Stomach (tissue), 8 donors: ENCODE measurements at regions not wholly inside any gene's neighbourhood (a gene's known extent, or its start where the extent isn't known, plus 50 kb on each side); places are given as distances from the start of the nearest gene placed in this dataset.

Source experiments
- DNase-seq, 2 donors: peaks; one replicate each; pipeline versions ENCODE4 v3.0.0 to v3.0.0-alpha.2; 2013 to 2019
- H3K27ac ChIP-seq, 5 donors: fragments of 200-600 bp in 4 of 5; sonication (generic) in 4 of 5; one replicate each; pipeline ENCODE4 v1.5.1; 2013 to 2019; ENCODE audit warnings: mild to moderate bottlenecking in 1 of 5, moderate library complexity in 1 of 5
- H3K27me3 ChIP-seq, 3 donors: fragments of 200-600 bp; sonication (generic); one replicate each; pipeline ENCODE4 v1.5.1; 2017 to 2019; ENCODE audit warnings: mixed run types in 1 of 3
- H3K36me3 ChIP-seq, 4 donors: fragments of 200-600 bp; sonication (generic); 1 replicate in 3 of 4; 2 replicates in 1 of 4; pipeline ENCODE4 v1.5.1; 2016 to 2019
- H3K4me1 ChIP-seq, 4 donors: fragments of 200-600 bp; sonication (generic); one replicate each; pipeline ENCODE4 v1.5.1; 2016 to 2019
- H3K4me3 ChIP-seq, 4 donors: fragments of 200-600 bp; sonication (generic) in 3 of 4; one replicate each; pipeline ENCODE4 v1.5.1; 2016 to 2019; ENCODE audit warnings: mild to moderate bottlenecking in 1 of 4
- H3K9me3 ChIP-seq, 4 donors: fragments of 200-600 bp; sonication (generic); one replicate each; pipeline ENCODE4 v1.5.1; 2016 to 2019
- EP300 ChIP-seq: sonication (generic); formaldehyde crosslinking; IDR thresholded peaks from one replicate; pipeline ENCODE4 v1.6.1; 2017; ENCODE audit warnings: antibody characterized with exemption
- POLR2A ChIP-seq, 4 donors: fragments of 450-650 bp; IDR thresholded peaks; one replicate each; pipeline ENCODE4 v1.6.1; 2016; ENCODE audit warnings: antibody characterized with exemption in 4 of 4, control low read depth in 2 of 4, mild to moderate bottlenecking in 1 of 4, moderate library complexity in 1 of 4
- POLR2AphosphoS5 ChIP-seq, 3 donors: sonication (generic); formaldehyde crosslinking; IDR thresholded peaks; one replicate each; pipeline ENCODE4 v1.6.1; 2016; ENCODE audit warnings: antibody characterized with exemption in 3 of 3
- WGBS, 5 donors: extraction: QIAGEN DNeasy Blood & Tissue Kit in 3 of 5; methylation state at CpG; one replicate each; pipeline versions ENCODE4 v1.1.5 to v1.1.7; 2013 to 2018; 5-methylcytosine and 5-hydroxymethylcytosine counted together
- intact Hi-C: fragments of 100-400 bp; cut with DNase I; formaldehyde crosslinking; loops from one replicate; pipeline ENCODE4 v1.15.1; 2023; ENCODE audit warnings: low total_unique reads
- TF ChIP-seq, protein P1 (sequence below), 7 experiments: fragments of 450-650 bp in 4 of 7; fragments of 200-600 bp in 3 of 7; sonication (generic) in 3 of 7; IDR thresholded peaks; one replicate each; pipeline ENCODE4 v1.5.1; 2016 to 2019; ENCODE audit warnings: antibody characterized with exemption in 7 of 7, control low read depth in 2 of 7, mild to moderate bottlenecking in 1 of 7
- donor health status: healthy with polysubstance abuse.
- donor health status: Bipolar disorder and iron deficiency.
- donor health status: healthy.

DNA sequence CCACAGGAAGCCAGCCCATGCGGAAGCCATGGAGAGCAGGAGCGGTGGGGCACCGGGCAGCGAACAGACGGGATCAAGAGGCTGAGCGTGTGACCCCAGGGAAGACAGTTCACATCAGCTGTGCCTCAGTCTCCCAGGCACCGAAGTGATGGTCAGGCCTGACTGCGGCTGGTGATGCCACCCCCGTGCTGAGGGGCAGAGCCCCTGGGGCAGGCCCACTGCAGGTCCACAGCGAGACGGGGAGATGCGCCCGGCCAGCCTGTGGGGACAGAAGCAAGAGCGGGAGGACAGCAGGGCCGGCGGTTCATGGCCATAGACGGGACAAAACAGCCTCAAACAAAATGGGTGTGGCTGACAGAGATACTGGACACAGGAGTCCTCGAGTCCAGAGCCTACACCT, 93.8 kb downstream of the RIPK4 start:
- Histone ChIP-seq H3K9me3 (no peaks in the 10 kb centered on the region), H3K27me3 (peaks cover 0 to 18% (median 0%) of the 10 kb centered on the region in 3 donors), H3K4me3 (no peak overlapping the region), H3K27ac (no peak overlapping the region), H3K4me1 (peaks cover 0 to 7% (median 4%) of the 10 kb centered on the region in 4 donors), H3K36me3 (no peaks in the 10 kb centered on the region)
- 79 to 88% (median 87%) methylated on average over 12 to 18 of the region's 18 CpGs for WGBS, 5 donors
- intact Hi-C loops, result no loop called here
- DNase-seq, result no peak
- TF ChIP-seq POLR2AphosphoS5 (IDR thresholded peaks at IDR 0.05), result no peak
- TF ChIP-seq, protein P1, sequence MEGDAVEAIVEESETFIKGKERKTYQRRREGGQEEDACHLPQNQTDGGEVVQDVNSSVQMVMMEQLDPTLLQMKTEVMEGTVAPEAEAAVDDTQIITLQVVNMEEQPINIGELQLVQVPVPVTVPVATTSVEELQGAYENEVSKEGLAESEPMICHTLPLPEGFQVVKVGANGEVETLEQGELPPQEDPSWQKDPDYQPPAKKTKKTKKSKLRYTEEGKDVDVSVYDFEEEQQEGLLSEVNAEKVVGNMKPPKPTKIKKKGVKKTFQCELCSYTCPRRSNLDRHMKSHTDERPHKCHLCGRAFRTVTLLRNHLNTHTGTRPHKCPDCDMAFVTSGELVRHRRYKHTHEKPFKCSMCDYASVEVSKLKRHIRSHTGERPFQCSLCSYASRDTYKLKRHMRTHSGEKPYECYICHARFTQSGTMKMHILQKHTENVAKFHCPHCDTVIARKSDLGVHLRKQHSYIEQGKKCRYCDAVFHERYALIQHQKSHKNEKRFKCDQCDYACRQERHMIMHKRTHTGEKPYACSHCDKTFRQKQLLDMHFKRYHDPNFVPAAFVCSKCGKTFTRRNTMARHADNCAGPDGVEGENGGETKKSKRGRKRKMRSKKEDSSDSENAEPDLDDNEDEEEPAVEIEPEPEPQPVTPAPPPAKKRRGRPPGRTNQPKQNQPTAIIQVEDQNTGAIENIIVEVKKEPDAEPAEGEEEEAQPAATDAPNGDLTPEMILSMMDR (IDR thresholded peaks at IDR 0.05), result no peak
- TF ChIP-seq EP300, result no peak
- no peak for TF ChIP-seq POLR2A (IDR thresholded peaks at IDR 0.05)

DNA sequence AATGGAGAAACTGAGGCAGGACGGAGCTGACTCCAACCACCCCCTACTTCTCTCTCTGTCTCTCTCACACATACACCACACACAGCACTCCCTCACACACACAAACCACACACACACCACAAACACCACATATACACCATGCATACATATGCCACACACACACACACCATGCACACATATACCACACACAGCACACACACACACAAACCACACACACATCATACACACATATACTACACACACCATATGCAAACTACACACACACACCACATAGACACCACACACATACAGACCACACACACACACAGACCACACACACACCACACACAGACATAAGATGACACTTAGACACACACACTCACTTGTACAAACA, 94.3 kb downstream of the RIPK4 start:
- intact Hi-C loops, result no loop called here
- Histone ChIP-seq H3K27ac (no peak overlapping the region), H3K27me3 (peaks cover 0 to 20% (median 0%) of the 10 kb centered on the region in 3 donors), H3K9me3 (no peaks in the 10 kb centered on the region), H3K4me3 (no peak overlapping the region), H3K36me3 (no peaks in the 10 kb centered on the region), H3K4me1 (peaks cover 0 to 1% (median 0%) of the 10 kb centered on the region in 4 donors)
- TF ChIP-seq, protein P1 (IDR thresholded peaks at IDR 0.05), result no peak
- no peak for DNase-seq
- 75 to 90% (median 80%) methylated on average over 1 of the region's 1 CpG for WGBS, 5 donors

DNA sequence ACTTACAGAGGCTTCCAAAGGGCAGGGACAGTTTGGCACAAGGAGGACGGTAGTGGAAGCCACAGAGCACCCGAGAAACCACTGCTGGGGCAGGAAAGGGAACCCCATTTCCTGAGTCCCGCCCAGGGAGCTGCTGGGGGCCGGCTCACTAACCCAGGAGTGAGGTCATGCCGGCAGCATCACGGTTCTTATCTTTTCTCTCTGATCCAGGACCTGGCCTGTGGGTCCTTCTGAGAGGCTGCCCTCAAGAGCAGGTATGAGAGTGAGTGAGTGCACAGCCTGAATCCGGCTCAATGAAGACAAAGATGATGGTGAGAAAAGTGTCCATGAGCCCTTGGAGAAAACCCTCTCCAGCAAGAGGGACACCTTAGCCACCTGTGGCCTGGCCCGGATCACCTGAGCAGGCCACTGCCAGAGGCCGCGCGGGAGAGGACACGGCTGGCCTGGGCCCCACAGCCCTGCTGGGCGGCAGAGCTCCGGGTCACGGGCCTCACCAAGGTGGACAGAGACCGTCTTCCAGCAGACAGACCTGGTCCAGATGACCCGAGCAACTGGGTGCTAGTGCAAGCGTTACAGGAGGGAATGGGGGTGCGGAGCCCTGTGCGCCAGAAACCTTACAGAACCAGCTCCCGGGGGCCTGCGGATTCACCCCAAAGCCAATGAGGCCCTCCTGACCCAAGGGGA, 94.9 kb downstream of the RIPK4 start:
- no peak for TF ChIP-seq EP300
- TF ChIP-seq, protein P1 (IDR thresholded peaks at IDR 0.05), result no peak
- TF ChIP-seq POLR2A (IDR thresholded peaks at IDR 0.05), result no peak
- H3K27me3 ChIP-seq, result peaks cover 0 to 20% (median 0%) of the 10 kb centered on the region in 3 donors
- DNase-seq, result no peak
- H3K9me3 ChIP-seq, result no peaks in the 10 kb centered on the region
- no peak overlapping the region for H3K27ac ChIP-seq
- H3K4me1 ChIP-seq, result no peaks in the 10 kb centered on the region
- intact Hi-C loops, result no loop called here
- H3K4me3 ChIP-seq, result no peak overlapping the region
- H3K36me3 ChIP-seq, result no peaks in the 10 kb centered on the region
- WGBS, 5 donors, result 69 to 79% (median 73%) methylated on average over 17 to 22 of the region's 22 CpGs

DNA sequence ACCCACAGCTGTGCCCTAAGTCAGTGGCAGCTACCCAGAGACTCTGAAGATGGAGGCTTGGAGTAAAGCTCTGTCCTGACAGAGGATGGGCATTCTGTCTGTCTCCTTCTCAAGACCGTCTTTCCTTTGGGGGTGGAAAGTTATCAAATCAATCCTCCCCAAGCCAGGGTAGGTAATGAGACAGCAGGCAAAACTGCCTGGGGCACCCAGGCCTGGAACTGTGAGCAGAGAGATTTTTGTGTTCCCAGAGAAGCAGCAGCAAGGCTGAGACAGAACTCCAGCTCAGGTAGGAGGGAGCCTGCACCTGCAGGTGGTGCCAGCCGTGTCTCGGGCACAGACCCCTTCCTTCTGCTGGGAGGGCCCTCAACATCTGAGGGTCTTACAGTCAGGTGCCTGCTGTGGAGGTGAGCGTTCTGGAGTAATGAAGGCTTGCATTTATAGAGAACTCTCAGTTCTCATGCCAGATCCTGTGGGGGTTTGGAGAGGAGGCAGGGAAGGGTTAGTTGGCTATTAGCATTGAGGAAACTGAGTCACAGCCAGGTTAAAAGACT, 95.6 kb downstream of the RIPK4 start:
- Histone ChIP-seq H3K4me1 (no peaks in the 10 kb centered on the region), H3K9me3 (no peaks in the 10 kb centered on the region), H3K36me3 (no peaks in the 10 kb centered on the region), H3K4me3 (no peak overlapping the region), H3K27ac (no peak overlapping the region), H3K27me3 (peaks cover 0 to 24% (median 0%) of the 10 kb centered on the region in 3 donors)
- intact Hi-C loops, result no loop called here
- WGBS, 5 donors, result 72 to 100% (median 85%) methylated on average over 1 to 4 of the region's 4 CpGs
- no peak for DNase-seq
- TF ChIP-seq POLR2AphosphoS5 (IDR thresholded peaks at IDR 0.05), result no peak
- TF ChIP-seq, protein P1 (IDR thresholded peaks at IDR 0.05), result no peak
